GM12891 (cell line): ENCODE measurements at regions not wholly inside any gene's neighbourhood (a gene's known extent, or its start where the extent isn't known, plus 50 kb on each side); places are given as distances from the start of the nearest gene placed in this dataset.

Source experiments
- POLR2A ChIP-seq: IDR thresholded peaks from 2 replicates; pipeline ENCODE4 v1.6.1; 2011; ENCODE audit warnings: low read depth, low read length, control low read depth
- POLR2AphosphoS5 ChIP-seq: IDR thresholded peaks from 2 replicates; pipeline ENCODE4 v1.6.1; 2011; ENCODE audit warnings: low read depth, low read length, control low read depth
- TAF1 ChIP-seq: IDR thresholded peaks from 2 replicates; pipeline ENCODE4 v1.6.1; 2011; ENCODE audit warnings: low read depth, low read length, control low read depth

DNA sequence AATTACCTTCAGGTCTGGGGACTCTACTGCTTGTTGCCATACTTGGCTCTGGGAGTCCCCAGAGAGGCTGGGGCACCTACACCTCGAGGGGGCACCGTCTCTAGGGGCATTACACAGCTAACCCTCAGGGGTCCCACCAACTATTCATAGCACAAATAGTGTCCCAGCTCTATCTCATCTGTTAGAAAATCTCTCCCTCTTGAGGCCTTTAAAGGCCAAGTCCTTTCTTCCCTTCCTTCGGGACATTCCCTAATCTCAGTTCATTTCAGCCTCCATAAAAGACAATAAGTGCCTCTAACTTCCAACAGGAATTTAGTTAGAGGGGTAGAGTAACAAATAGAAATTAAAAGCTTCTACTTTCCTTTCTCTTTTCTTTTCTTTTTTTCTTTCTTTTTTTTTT, 55.8 kb upstream of the SORBS2 start:
- TF ChIP-seq POLR2AphosphoS5, result no peak
- TF ChIP-seq POLR2A, result no peak
- no peak for TF ChIP-seq TAF1
